SK-N-MC (cell line): ENCODE measurements at regions not wholly inside any gene's neighbourhood (a gene's known extent, or its start where the extent isn't known, plus 50 kb on each side); places are given as distances from the start of the nearest gene placed in this dataset.

ENCODE experiments used
- EZH2 ChIP-seq: fragments of 200-600 bp; sonication (generic); IDR thresholded peaks from one replicate; pipeline ENCODE4 v1.6.1; 2017; ENCODE audit warnings: antibody characterized with exemption
- FOXP2 ChIP-seq: optimal IDR thresholded peaks from 2 replicates; pipeline ENCODE3; 2011; ENCODE audit warnings: mild to moderate bottlenecking, moderate library complexity; ENCODE audit not compliant: insufficient read depth; ENCODE audit errors: extremely low read length, control extremely low read depth
- POLR2AphosphoS5 ChIP-seq: IDR thresholded peaks from 2 replicates; pipeline ENCODE4 v1.6.1; 2012; ENCODE audit warnings: mild to moderate bottlenecking, low read depth, low read length, borderline replicate concordance

- TF ChIP-seq EZH2 (no peak), FOXP2 (no peak), POLR2AphosphoS5 (no peak)
These were observed 1455.7 kb upstream of the CELF2 start for GRCh38 chr10:9561821-9562505.
